Prostate gland (tissue), 2 donors: ENCODE measurements at regions not wholly inside any gene's neighbourhood (a gene's known extent, or its start where the extent isn't known, plus 50 kb on each side); places are given as distances from the start of the nearest gene placed in this dataset.

Experiments used
- DNase-seq: peaks from one replicate; pipeline ENCODE4 v3.0.0-alpha.2; 2019; ENCODE audit warnings: low spot score
- H3K27ac ChIP-seq, 2 donors: fragments of 200-600 bp; sonication (generic); 2 replicates each; pipeline ENCODE4 v1.5.1; 2017 to 2019
- H3K27me3 ChIP-seq: fragments of 200-600 bp; sonication (generic); replicated peaks from 2 replicates; pipeline ENCODE4 v1.5.1; 2019; ENCODE audit not compliant: insufficient read depth
- H3K36me3 ChIP-seq, 2 donors: fragments of 200-600 bp; sonication (generic); 1 replicate in 1 of 2; 2 replicates in 1 of 2; pipeline versions ENCODE4 v1.5.1 to v1.8.1; 2017 to 2019
- H3K4me1 ChIP-seq: fragments of 200-600 bp; sonication (generic); replicated peaks from 2 replicates; pipeline ENCODE4 v1.5.1; 2019
- H3K4me3 ChIP-seq, 2 donors: fragments of 200-600 bp; sonication (generic); 2 replicates each; pipeline ENCODE4 v1.5.1; 2017 to 2019
- H3K9me3 ChIP-seq: fragments of 200-600 bp; sonication (generic); 2 replicates; pipeline ENCODE4 v1.5.1; 2017
- POLR2A ChIP-seq: fragments of 450-650 bp; IDR thresholded peaks from one replicate; pipeline ENCODE4 v1.6.1; 2016; ENCODE audit warnings: antibody characterized with exemption, mild to moderate bottlenecking
- POLR2AphosphoS5 ChIP-seq: sonication (generic); formaldehyde crosslinking; IDR thresholded peaks from one replicate; pipeline ENCODE4 v1.6.1; 2017; ENCODE audit warnings: antibody characterized with exemption
- WGBS: methylation state at CpG from one replicate; pipeline ENCODE4 v1.1.5; 2018; 5-methylcytosine and 5-hydroxymethylcytosine counted together
- intact Hi-C: fragments of 100-400 bp; cut with DNase I; formaldehyde crosslinking; loops from one replicate; pipeline ENCODE4 v1.14.2; 2022
- TF ChIP-seq, protein P1 (sequence below), 4 experiments: fragments of 200-600 bp in 2 of 4; fragments of 450-650 bp in 2 of 4; sonication (generic) in 2 of 4; IDR thresholded peaks; 1 replicate in 3 of 4; 2 replicates in 1 of 4; pipeline ENCODE4 v1.5.1; 2016 to 2019; ENCODE audit warnings: antibody characterized with exemption in 4 of 4, mild to moderate bottlenecking in 2 of 4, moderate library complexity in 2 of 4

DNA sequence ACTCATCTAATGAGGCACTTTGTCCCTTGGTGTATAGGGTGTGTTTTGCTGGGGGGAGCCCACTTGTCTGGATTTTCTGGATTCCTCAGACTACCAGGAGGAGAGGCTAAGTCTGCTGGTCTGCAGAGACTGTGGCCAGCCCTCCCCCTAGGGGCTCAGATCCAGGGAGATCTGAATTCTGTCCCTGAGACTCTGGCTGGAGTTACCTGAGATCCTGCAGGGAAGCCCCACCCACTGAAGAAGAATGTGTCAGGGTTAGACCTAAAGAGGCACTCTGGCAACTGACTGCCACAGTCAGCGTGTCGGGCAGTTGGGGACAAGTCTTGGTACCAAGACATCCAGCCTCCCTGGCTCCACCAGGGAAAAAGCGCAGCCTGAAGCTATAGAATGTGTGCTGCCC is 138.9 kb downstream of the DCAF12L2 start:
- no peaks in the 10 kb centered on the region for H3K9me3 ChIP-seq
- DNase-seq, result no peak
- intact Hi-C loops, result no loop called here
- no peak overlapping the region for H3K27ac ChIP-seq
- H3K4me3 ChIP-seq, result no peak overlapping the region
- TF ChIP-seq POLR2AphosphoS5, result no peak
- TF ChIP-seq, protein P1, sequence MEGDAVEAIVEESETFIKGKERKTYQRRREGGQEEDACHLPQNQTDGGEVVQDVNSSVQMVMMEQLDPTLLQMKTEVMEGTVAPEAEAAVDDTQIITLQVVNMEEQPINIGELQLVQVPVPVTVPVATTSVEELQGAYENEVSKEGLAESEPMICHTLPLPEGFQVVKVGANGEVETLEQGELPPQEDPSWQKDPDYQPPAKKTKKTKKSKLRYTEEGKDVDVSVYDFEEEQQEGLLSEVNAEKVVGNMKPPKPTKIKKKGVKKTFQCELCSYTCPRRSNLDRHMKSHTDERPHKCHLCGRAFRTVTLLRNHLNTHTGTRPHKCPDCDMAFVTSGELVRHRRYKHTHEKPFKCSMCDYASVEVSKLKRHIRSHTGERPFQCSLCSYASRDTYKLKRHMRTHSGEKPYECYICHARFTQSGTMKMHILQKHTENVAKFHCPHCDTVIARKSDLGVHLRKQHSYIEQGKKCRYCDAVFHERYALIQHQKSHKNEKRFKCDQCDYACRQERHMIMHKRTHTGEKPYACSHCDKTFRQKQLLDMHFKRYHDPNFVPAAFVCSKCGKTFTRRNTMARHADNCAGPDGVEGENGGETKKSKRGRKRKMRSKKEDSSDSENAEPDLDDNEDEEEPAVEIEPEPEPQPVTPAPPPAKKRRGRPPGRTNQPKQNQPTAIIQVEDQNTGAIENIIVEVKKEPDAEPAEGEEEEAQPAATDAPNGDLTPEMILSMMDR (IDR thresholded peaks at IDR 0.05), result no peak
- no peak for TF ChIP-seq POLR2A
- no peaks in the 10 kb centered on the region for H3K27me3 ChIP-seq
- H3K36me3 ChIP-seq, result no peaks in the 10 kb centered on the region
- WGBS, result 100% methylated on average over 2 of the region's 3 CpGs
- no peaks in the 10 kb centered on the region for H3K4me1 ChIP-seq

DNA sequence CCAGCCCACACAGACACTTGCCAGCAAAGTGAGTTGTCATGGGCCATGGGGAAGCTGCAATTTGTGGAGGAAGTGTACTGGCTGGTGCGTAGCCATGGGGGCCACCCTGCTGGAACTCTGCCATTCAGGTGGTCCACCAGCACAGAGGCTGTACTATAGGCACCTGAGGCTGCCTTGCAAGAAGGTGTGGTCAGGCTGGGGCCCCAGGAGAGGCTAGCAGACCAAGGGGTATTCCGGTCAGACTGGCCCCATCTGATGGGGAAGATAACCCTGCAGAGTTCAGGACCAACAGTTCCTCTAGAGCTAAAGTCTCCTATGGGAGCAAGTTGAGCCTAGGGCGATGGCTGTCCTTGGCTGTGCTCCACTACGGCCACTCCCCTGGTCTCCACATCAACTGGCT is 136.1 kb downstream of the DCAF12L2 start:
- intact Hi-C loops, result no loop called here
- TF ChIP-seq POLR2AphosphoS5, result no peak
- TF ChIP-seq, protein P1 (IDR thresholded peaks at IDR 0.05), result no peak
- no peak for TF ChIP-seq POLR2A
- Histone ChIP-seq H3K27ac (no peak overlapping the region), H3K27me3 (no peaks in the 10 kb centered on the region), H3K9me3 (no peaks in the 10 kb centered on the region), H3K4me3 (no peak overlapping the region), H3K4me1 (no peaks in the 10 kb centered on the region), H3K36me3 (no peaks in the 10 kb centered on the region)
- no peak for DNase-seq
- 100% methylated on average over 1 of the region's 4 CpGs for WGBS

- Histone ChIP-seq H3K27ac (no peak overlapping the region), H3K4me3 (no peak overlapping the region), H3K4me1 (no peaks in the 10 kb centered on the region), H3K27me3 (no peaks in the 10 kb centered on the region), H3K36me3 (no peaks in the 10 kb centered on the region), H3K9me3 (no peaks in the 10 kb centered on the region)
- intact Hi-C loops, result no loop called here
- WGBS, result 60% methylated on average over 4 of the region's 4 CpGs
- TF ChIP-seq, protein P1 (IDR thresholded peaks at IDR 0.05), result no peak
- TF ChIP-seq POLR2AphosphoS5 (no peak), POLR2A (no peak)
- no peak for DNase-seq
Measured at GRCh38 chrX:126063984-126064383, 102.1 kb downstream of the DCAF12L2 start.

- DNase-seq, result no peak
- Histone ChIP-seq H3K9me3 (no peaks in the 10 kb centered on the region), H3K27me3 (no peaks in the 10 kb centered on the region), H3K36me3 (no peaks in the 10 kb centered on the region), H3K4me3 (no peak overlapping the region), H3K4me1 (no peaks in the 10 kb centered on the region), H3K27ac (no peak overlapping the region)
- TF ChIP-seq, protein P1 (IDR thresholded peaks at IDR 0.05), result no peak
- TF ChIP-seq POLR2A (no peak), POLR2AphosphoS5 (no peak)
- intact Hi-C loops, result no loop called here
- 94% methylated on average over 5 of the region's 9 CpGs for WGBS
Measured at GRCh38 chrX:126064901-126065541, 101.1 kb downstream of the DCAF12L2 start.

DNA sequence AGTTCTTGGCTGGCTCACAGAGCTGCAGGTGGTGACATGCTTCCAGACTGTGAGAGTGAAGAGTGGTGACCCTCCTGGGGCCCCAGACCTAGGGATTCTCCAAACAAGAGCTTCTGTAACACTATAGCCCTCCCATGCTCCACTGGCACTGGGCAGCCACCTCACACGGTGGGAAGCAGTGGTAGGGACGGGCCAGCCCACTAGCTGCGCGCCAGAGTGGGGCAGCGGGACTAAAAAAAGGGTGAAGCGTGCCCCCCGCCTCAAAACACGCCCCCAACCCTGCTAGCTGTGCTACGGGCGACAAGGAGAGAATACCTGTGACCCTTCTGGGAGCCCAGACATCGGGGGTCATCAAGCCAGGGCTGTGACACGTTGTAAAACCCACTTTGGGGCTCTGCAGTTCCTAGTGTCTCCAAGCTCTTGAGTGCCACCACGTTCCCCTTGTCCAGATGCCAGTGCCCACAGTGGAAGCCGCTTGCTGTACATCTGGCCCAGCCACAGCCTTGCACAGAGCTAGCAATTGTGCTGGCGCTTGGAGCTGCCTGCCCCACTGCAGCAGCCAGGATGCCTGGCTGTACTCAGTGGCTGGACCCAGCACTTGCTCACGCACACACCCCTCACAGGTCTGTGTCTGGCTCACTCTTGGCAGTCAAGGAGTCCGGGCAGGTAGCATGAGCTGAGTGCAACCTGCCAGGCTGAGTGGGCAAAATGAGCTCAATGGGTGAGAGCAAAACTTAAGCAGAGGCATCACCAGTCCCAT is 100.0 kb downstream of the DCAF12L2 start:
- intact Hi-C loops, result no loop called here
- Histone ChIP-seq H3K4me3 (no peak overlapping the region), H3K27ac (no peak overlapping the region), H3K9me3 (no peaks in the 10 kb centered on the region), H3K36me3 (no peaks in the 10 kb centered on the region), H3K4me1 (no peaks in the 10 kb centered on the region), H3K27me3 (no peaks in the 10 kb centered on the region)
- TF ChIP-seq POLR2A, result no peak
- no peak for TF ChIP-seq POLR2AphosphoS5
- TF ChIP-seq, protein P1 (IDR thresholded peaks at IDR 0.05), result no peak
- WGBS, result 84% methylated on average over 16 of the region's 17 CpGs
- DNase-seq, result no peak
